SJSA1 (cell line): ENCODE measurements at regions not wholly inside any gene's neighbourhood (a gene's known extent, or its start where the extent isn't known, plus 50 kb on each side); places are given as distances from the start of the nearest gene placed in this dataset.

Source experiments
- DNase-seq, 2 experiments: peaks; one replicate each; pipeline ENCODE4 v3.0.0-alpha.2; 2015 to 2020; ENCODE audit warnings: low spot score in 2 of 2, low read depth in 1 of 2
- H3K27ac ChIP-seq: fragments of 250-450 bp; sonication (Bioruptor Pico); 2 replicates; pipeline ENCODE4 v1.5.1; 2020; ENCODE audit warnings: mild to moderate bottlenecking, moderate library complexity
- H3K27me3 ChIP-seq: fragments of 250-450 bp; sonication (Bioruptor Pico); replicated peaks from 2 replicates; pipeline ENCODE4 v1.5.1; 2020; ENCODE audit warnings: mild to moderate bottlenecking, moderate library complexity
- H3K36me3 ChIP-seq: fragments of 250-450 bp; sonication (Bioruptor Pico); 2 replicates; pipeline ENCODE4 v1.5.1; 2020; ENCODE audit warnings: mild to moderate bottlenecking
- H3K4me1 ChIP-seq: fragments of 250-450 bp; sonication (Bioruptor Pico); replicated peaks from 2 replicates; pipeline ENCODE4 v1.6.1; 2021; ENCODE audit warnings: mild to moderate bottlenecking
- H3K4me3 ChIP-seq: fragments of 250-450 bp; sonication (Bioruptor Pico); 2 replicates; pipeline ENCODE4 v1.5.1; 2020; ENCODE audit warnings: mild to moderate bottlenecking
- H3K9me3 ChIP-seq: fragments of 250-450 bp; sonication (Bioruptor Pico); replicated peaks from 2 replicates; pipeline ENCODE4 v1.5.1; 2020; ENCODE audit warnings: mild to moderate bottlenecking

DNA sequence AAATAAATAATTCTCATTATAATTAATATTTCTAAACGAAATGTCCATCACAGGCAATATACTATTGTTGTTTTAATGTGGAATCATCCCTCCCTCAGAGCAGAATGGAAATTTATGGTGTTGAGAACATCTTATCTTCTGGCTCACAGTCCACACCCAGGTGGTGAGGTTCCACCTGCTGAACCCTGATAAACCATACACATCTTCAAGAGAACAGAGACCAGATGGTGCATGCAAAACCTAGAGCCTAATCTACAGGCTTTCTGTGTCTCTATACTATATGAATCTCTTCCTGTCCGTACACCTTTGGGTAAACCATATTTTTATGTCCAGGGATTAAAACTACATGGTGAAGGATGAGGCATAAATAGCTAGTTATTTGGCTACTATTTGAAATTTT is 52.3 kb upstream of the UFL1 start:
- no peak for DNase-seq
- no peaks in the 10 kb centered on the region for H3K36me3 ChIP-seq
- no peaks in the 10 kb centered on the region for H3K4me1 ChIP-seq
- H3K27ac ChIP-seq, result no peak overlapping the region
- H3K4me3 ChIP-seq, result no peak overlapping the region
- H3K27me3 ChIP-seq, result no peaks in the 10 kb centered on the region
- no peaks in the 10 kb centered on the region for H3K9me3 ChIP-seq

DNA sequence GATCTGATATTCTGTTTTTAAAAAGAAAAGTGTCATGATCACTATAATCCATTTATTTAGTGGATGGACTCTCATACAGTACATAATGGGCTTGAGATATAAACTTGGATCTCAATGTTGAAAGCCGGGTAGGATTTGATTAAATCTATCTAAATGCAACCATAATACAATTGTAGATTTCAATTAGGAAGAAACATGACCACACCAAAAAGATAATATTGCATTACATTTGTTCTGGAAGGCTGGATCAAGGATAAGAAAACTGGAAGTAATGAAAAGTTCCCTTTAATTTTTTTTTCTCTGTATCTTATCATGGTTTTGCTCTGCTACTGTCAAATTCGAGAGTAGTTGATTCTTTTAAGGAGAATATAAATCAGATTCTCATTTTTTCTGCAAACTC is 51.3 kb upstream of the UFL1 start:
- no peak overlapping the region for H3K4me3 ChIP-seq
- H3K27ac ChIP-seq, result no peak overlapping the region

More for the DNA sequence above, 51.3 kb upstream of the UFL1 start:
- Histone ChIP-seq H3K36me3 (no peaks in the 10 kb centered on the region), H3K27me3 (no peaks in the 10 kb centered on the region), H3K9me3 (no peaks in the 10 kb centered on the region), H3K4me1 (no peaks in the 10 kb centered on the region)
- no peak for DNase-seq
